ENCODE measurements at regions not wholly inside any gene's neighbourhood (a gene's known extent, or its start where the extent isn't known, plus 50 kb on each side); places are given as distances from the start of the nearest gene placed in this dataset.

DNA sequence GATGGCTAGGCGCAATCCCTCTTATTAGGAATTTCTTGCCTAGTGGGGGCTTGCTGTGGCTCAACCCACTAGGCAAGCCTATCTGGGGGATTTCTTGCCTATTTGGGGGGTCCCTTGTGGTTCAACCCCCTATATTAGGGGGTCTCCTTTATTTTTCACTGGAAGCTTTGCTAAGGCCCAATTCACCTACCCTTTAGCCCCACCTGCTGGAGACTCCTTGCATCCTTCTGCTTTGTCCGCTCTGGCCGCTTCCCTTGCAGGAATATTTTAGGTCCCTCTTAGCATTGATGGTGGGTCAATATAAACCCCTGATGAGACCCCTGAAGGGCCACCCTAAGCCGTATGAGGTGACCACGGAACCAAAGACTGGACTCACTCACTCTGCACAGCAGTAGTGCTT lies 1552.1 kb downstream of the AACS start:
- no peak overlapping the region for H3K4me3 Mint-ChIP-seq
- POLR2A ChIA-PET = no interaction called here
- no peaks in the 10 kb centered on the region for H3K4me1 Mint-ChIP-seq (ENCODE audit: low read depth)
- peak; percentile 3 for DNase-seq
- intact Hi-C loops (cut with micrococcal nuclease) = no loop called here
- H3K27ac Mint-ChIP-seq = no peak overlapping the region
- H3K36me3 Mint-ChIP-seq (ENCODE audit: low read depth) = no peaks in the 10 kb centered on the region
- H3K9me3 Mint-ChIP-seq = peaks cover 9% of the 10 kb centered on the region
- no peak for ATAC-seq
- TF ChIP-seq, protein P1, sequence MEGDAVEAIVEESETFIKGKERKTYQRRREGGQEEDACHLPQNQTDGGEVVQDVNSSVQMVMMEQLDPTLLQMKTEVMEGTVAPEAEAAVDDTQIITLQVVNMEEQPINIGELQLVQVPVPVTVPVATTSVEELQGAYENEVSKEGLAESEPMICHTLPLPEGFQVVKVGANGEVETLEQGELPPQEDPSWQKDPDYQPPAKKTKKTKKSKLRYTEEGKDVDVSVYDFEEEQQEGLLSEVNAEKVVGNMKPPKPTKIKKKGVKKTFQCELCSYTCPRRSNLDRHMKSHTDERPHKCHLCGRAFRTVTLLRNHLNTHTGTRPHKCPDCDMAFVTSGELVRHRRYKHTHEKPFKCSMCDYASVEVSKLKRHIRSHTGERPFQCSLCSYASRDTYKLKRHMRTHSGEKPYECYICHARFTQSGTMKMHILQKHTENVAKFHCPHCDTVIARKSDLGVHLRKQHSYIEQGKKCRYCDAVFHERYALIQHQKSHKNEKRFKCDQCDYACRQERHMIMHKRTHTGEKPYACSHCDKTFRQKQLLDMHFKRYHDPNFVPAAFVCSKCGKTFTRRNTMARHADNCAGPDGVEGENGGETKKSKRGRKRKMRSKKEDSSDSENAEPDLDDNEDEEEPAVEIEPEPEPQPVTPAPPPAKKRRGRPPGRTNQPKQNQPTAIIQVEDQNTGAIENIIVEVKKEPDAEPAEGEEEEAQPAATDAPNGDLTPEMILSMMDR (IDR thresholded peaks at IDR 0.05) = no peak
- CTCF ChIA-PET = no interaction called here
- H3K27me3 Mint-ChIP-seq = no peaks in the 10 kb centered on the region

DNA sequence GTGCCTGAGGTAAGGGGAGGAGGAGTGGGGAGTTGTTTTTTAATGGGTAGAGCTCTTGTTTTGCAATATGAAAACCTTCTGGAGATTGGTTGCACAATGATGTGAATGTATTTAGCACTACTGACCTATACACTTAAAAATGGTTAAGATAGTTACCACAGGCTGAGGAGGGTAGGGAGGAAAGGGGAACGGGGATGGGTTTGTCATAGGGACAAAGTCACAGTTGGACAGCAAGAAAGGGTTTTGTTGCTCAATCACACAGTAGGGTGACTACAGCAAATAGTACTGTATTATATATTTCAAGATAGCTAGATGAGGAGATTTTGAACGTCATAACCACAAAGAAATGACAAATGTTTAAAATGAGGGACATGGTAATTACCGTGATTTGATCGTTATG lies 1562.4 kb downstream of the AACS start:
- POLR2A ChIA-PET = no interaction called here
- peaks cover 1% of the 10 kb centered on the region for H3K9me3 Mint-ChIP-seq
- H3K27me3 Mint-ChIP-seq = no peaks in the 10 kb centered on the region
- no peak for DNase-seq
- intact Hi-C loops (cut with micrococcal nuclease) = no loop called here
- H3K27ac Mint-ChIP-seq = no peak overlapping the region
- no peak overlapping the region for H3K4me3 Mint-ChIP-seq
- ATAC-seq = no peak
- H3K4me1 Mint-ChIP-seq (ENCODE audit: low read depth) = no peaks in the 10 kb centered on the region
- CTCF ChIA-PET = no interaction called here
- TF ChIP-seq, protein P1 (IDR thresholded peaks at IDR 0.05) = no peak
- no peaks in the 10 kb centered on the region for H3K36me3 Mint-ChIP-seq (ENCODE audit: low read depth)

DNA sequence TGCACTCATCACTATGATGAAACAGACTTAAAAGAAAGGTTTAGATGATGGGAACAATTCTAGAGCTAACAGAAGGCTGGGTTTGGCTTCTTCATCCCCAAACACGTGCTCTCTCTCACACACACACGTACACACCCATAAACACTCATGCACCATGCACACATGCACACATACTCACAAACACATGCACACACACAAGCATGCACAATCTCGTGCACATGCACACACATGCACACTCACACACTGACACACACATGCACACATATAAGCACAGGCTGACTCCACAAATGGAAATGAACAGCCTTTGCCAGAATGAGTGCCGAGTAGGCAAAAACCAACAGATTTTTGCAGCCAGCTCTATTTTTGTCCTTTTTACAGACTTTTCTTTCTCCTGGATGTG lies 1571.6 kb downstream of the AACS start:
- no peak for DNase-seq
- no peak for ATAC-seq
- ChIA-PET CTCF (no interaction called here), POLR2A (no interaction called here)
- no peaks in the 10 kb centered on the region for H3K27me3 Mint-ChIP-seq
- no peaks in the 10 kb centered on the region for H3K4me1 Mint-ChIP-seq (ENCODE audit: low read depth)
- H3K9me3 Mint-ChIP-seq = peaks cover 12% of the 10 kb centered on the region
- H3K4me3 Mint-ChIP-seq = no peak overlapping the region
- H3K27ac Mint-ChIP-seq = no peak overlapping the region
- TF ChIP-seq, protein P1 (IDR thresholded peaks at IDR 0.05) = no peak
- H3K36me3 Mint-ChIP-seq (ENCODE audit: low read depth) = no peaks in the 10 kb centered on the region
- intact Hi-C loops (cut with micrococcal nuclease) = no loop called here

DNA sequence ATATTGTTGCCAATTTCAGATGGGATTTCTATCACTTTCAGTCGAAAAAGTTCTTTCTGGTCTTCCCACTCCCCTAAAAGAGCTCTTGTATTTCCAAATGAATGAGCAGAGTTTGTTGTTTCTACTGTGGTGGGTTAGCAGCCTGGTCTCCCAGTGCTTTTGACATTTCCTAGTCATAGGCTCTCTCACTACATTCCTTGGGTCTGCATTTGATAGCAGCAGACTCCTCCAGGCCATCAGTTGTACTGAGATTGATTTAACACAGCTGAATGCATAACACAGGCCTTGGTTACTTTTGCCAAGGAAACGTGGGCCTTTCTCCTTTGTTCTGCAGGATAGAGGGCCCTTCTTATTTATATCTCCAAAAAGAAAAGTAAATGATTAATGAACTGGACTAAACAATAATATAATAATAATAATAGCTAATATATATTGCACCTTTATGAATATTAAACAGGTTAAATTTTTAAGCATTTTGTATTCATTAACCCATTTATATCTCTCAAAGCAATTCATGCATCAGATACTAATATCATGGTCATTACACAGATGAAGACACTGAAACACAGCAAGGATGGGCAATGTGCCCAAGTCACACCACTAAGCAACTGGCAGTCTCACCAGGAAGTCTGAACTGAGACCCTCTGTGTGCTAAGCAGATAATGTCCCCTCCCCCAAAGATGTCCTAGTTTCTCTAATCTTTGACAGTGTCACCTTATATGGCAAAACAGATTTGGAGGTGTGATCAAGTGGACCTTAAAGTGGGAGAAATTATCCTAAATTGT lies 1579.2 kb downstream of the AACS start:
- Mint-ChIP-seq H3K4me3 (no peak overlapping the region), H3K9me3 (peaks cover 12% of the 10 kb centered on the region), H3K36me3 (ENCODE audit: low read depth) (no peaks in the 10 kb centered on the region), H3K27ac (no peak overlapping the region), H3K27me3 (no peaks in the 10 kb centered on the region), H3K4me1 (ENCODE audit: low read depth) (no peaks in the 10 kb centered on the region)
- ATAC-seq = no peak
- ChIA-PET POLR2A (no interaction called here), CTCF (no interaction called here)
- TF ChIP-seq, protein P1 (IDR thresholded peaks at IDR 0.05) = no peak
- DNase-seq = no peak
- intact Hi-C loops (cut with micrococcal nuclease) = no loop called here

DNA sequence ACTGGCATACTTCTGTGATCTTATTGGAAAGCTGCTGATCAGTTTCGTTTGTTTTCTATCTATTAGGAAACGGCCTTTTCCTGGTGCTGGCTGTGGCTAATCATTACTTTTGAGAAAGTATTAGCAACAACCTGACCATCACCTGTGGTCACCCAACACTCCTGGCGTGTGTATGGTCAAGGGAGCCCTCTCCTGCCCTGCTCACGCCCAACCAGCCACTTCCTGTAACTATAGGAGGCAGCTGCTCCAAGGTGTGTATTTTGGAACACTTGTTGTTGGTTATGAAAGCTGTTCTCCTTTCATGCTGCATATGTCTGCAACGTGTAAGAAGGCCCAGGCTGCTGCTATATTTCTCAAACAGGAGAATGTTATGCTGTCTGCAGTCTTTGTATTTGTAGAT lies 1582.8 kb downstream of the AACS start:
- Mint-ChIP-seq H3K4me1 (ENCODE audit: low read depth) (no peaks in the 10 kb centered on the region), H3K27me3 (no peaks in the 10 kb centered on the region), H3K27ac (no peak overlapping the region), H3K4me3 (no peak overlapping the region), H3K9me3 (peaks cover 2% of the 10 kb centered on the region), H3K36me3 (ENCODE audit: low read depth) (no peaks in the 10 kb centered on the region)
- no peak for ATAC-seq
- ChIA-PET CTCF (no interaction called here), POLR2A (no interaction called here)
- DNase-seq = no peak
- intact Hi-C loops (cut with micrococcal nuclease) = no loop called here
- TF ChIP-seq, protein P1 (IDR thresholded peaks at IDR 0.05) = no peak
